CD14-positive monocyte (primary cell): ENCODE measurements at regions not wholly inside any gene's neighbourhood (a gene's known extent, or its start where the extent isn't known, plus 50 kb on each side); places are given as distances from the start of the nearest gene placed in this dataset.
A peak's percentile ranks its signal among the peaks of the same experiment; 100 is the strongest.

Source experiments
- DNase-seq, 3 donors: peaks; one replicate each; pipeline ENCODE4 v3.0.0-alpha.2; 2011 to 2022
- H2AFZ ChIP-seq: 2 replicates; pipeline ENCODE4 v1.6.0; 2012; ENCODE audit warnings: mild to moderate bottlenecking, low read depth, low read length, inconsistent platforms; ENCODE audit not compliant: insufficient read depth, poor library complexity, severe bottlenecking
- H3K27ac ChIP-seq, 2 donors: 1 replicate in 1 of 2; 2 replicates in 1 of 2; pipeline ENCODE4 v1.5.1; 2012 to 2013; ENCODE audit warnings: low read length in 2 of 2, control low read depth in 1 of 2, inconsistent platforms in 1 of 2, low read depth in 1 of 2, mild to moderate bottlenecking in 1 of 2
- H3K27me3 ChIP-seq, 2 donors: one replicate each; pipeline versions ENCODE4 v1.6.0 to v1.6.1; 2011 to 2013; ENCODE audit warnings: low read length in 2 of 2; ENCODE audit not compliant: control insufficient read depth in 2 of 2, insufficient read depth in 2 of 2
- H3K36me3 ChIP-seq, 2 donors: replicated peaks in 1 of 2; 1 replicate in 1 of 2; 2 replicates in 1 of 2; pipeline versions ENCODE4 v1.5.1 to v1.6.1; 2012 to 2013; ENCODE audit warnings: low read length in 2 of 2, control low read depth in 1 of 2, inconsistent platforms in 1 of 2, mild to moderate bottlenecking in 1 of 2; ENCODE audit not compliant: insufficient read depth in 2 of 2, control insufficient read depth in 1 of 2
- H3K4me1 ChIP-seq, 2 donors: 1 replicate in 1 of 2; 2 replicates in 1 of 2; pipeline versions ENCODE4 v1.5.1 to v1.6.1; 2012 to 2013; ENCODE audit warnings: low read length in 2 of 2, control low read depth in 1 of 2, inconsistent platforms in 1 of 2, mild to moderate bottlenecking in 1 of 2, moderate library complexity in 1 of 2; ENCODE audit not compliant: insufficient read depth in 2 of 2, control insufficient read depth in 1 of 2
- H3K4me2 ChIP-seq: replicated peaks from 2 replicates; pipeline ENCODE3; 2012; ENCODE audit warnings: low read length, moderate library complexity, mild to moderate bottlenecking; ENCODE audit not compliant: poor library complexity, severe bottlenecking; ENCODE audit errors: extremely low read depth
- H3K4me3 ChIP-seq, 3 experiments: fragments of 200-600 bp in 1 of 3; sonication (generic) in 1 of 3; replicated peaks in 1 of 3; 1 replicate in 2 of 3; 2 replicates in 1 of 3; pipeline ENCODE4 v1.5.1; 2011 to 2013; ENCODE audit warnings: low read length in 3 of 3, mild to moderate bottlenecking in 3 of 3, control low read depth in 2 of 3, low read depth in 2 of 3, inconsistent platforms in 1 of 3, moderate library complexity in 1 of 3
- H3K79me2 ChIP-seq: 2 replicates; pipeline ENCODE4 v1.6.0; 2012; ENCODE audit warnings: mild to moderate bottlenecking, control low read depth, inconsistent platforms, low read length, moderate library complexity; ENCODE audit not compliant: insufficient read depth
- H3K9ac ChIP-seq: 2 replicates; pipeline ENCODE4 v1.6.0; 2017; ENCODE audit warnings: low read length, mild to moderate bottlenecking; ENCODE audit not compliant: insufficient read depth, poor library complexity, severe bottlenecking
- H3K9me3 ChIP-seq, 2 donors: replicated peaks in 1 of 2; 1 replicate in 1 of 2; 2 replicates in 1 of 2; pipeline versions ENCODE4 v1.5.1 to v1.6.1; 2012 to 2013; ENCODE audit warnings: low read length in 2 of 2, control low read depth in 1 of 2; ENCODE audit not compliant: control insufficient read depth in 1 of 2, insufficient read depth in 1 of 2
- H4K20me1 ChIP-seq: 2 replicates; pipeline ENCODE4 v1.6.0; 2012; ENCODE audit warnings: mild to moderate bottlenecking, low read length, control low read depth, moderate library complexity; ENCODE audit not compliant: insufficient read depth
- H3K27ac Mint-ChIP-seq, 7 donors: one replicate each; pipeline ENCODE4 v1.8.0; 2020; ENCODE audit warnings: mild to moderate bottlenecking in 7 of 7, mixed read lengths in 7 of 7, moderate library complexity in 6 of 7, inconsistent platforms in 2 of 7
- H3K27me3 Mint-ChIP-seq, 3 donors: one replicate each; pipeline ENCODE4 v1.8.0; 2021 to 2022; ENCODE audit warnings: low read depth in 3 of 3, mild to moderate bottlenecking in 3 of 3, mixed read lengths in 3 of 3, moderate library complexity in 3 of 3, inconsistent platforms in 1 of 3
- H3K36me3 Mint-ChIP-seq, 2 donors: one replicate each; pipeline ENCODE4 v1.8.0; 2020; ENCODE audit warnings: mixed read lengths in 2 of 2, inconsistent platforms in 1 of 2, mild to moderate bottlenecking in 1 of 2
- H3K4me1 Mint-ChIP-seq: one replicate; pipeline ENCODE4 v1.8.0; 2020; ENCODE audit warnings: mild to moderate bottlenecking, mixed read lengths
- H3K4me3 Mint-ChIP-seq, 2 donors: one replicate each; pipeline ENCODE4 v1.8.0; 2020; ENCODE audit warnings: mild to moderate bottlenecking in 2 of 2, mixed read lengths in 2 of 2, moderate library complexity in 1 of 2
- H3K9me3 Mint-ChIP-seq, 7 donors: one replicate each; pipeline ENCODE4 v1.8.0; 2020 to 2022; ENCODE audit warnings: mixed read lengths in 7 of 7, mild to moderate bottlenecking in 6 of 7, moderate library complexity in 6 of 7, inconsistent platforms in 2 of 7
- CTCF ChIP-seq: fragments of 200-600 bp; IDR thresholded peaks from one replicate; pipeline ENCODE4 v1.8.0; 2022; ENCODE audit warnings: antibody characterized with exemption, mild to moderate bottlenecking
- WGBS: methylation state at CpG from one replicate; pipeline ENCODE4 v1.1.5; 2013; ENCODE audit warnings: missing lambda C conversion rate; ENCODE audit not compliant: insufficient coverage; 5-methylcytosine and 5-hydroxymethylcytosine counted together
- intact Hi-C, 2 donors: fragments of 100-400 bp; cut with micrococcal nuclease; formaldehyde crosslinking; loops; one replicate each; pipeline versions ENCODE4 v1.15.0 to v1.15.1; 2023

- Mint-ChIP-seq H3K9me3 (peaks cover 0 to 2% (median 0%) of the 10 kb centered on the region in 7 donors), H3K4me1 (peaks cover 40% of the 10 kb centered on the region), H3K27ac (no peak overlapping the region), H3K27me3 (peaks cover 0 to 3% (median 2%) of the 10 kb centered on the region in 3 donors), H3K36me3 (no peaks in the 10 kb centered on the region), H3K4me3 (no peak overlapping the region)
- Histone ChIP-seq H3K4me2 (no peak overlapping the region), H4K20me1 (no peaks in the 10 kb centered on the region), H3K9ac (no peak overlapping the region), H3K36me3 (no peaks in the 10 kb centered on the region), H3K27me3 (no peaks in the 10 kb centered on the region), H3K79me2 (no peaks in the 10 kb centered on the region), H2AFZ (peak overlapping the region; percentile 8), H3K9me3 (no peaks in the 10 kb centered on the region), H3K4me1 (peaks cover 34 to 49% of the 10 kb centered on the region in 2 donors), H3K27ac (no peak overlapping the region), H3K4me3 (no peak overlapping the region)
- WGBS, result 69% methylated on average over 4 of the region's 5 CpGs
- no peak for DNase-seq
- intact Hi-C loops, result no loop called here
- TF ChIP-seq CTCF, result no peak
Observed at GRCh38 chr6:40807484-40807883, 220.3 kb upstream of the LRFN2 start.

- Histone ChIP-seq H3K4me3 (no peak overlapping the region), H3K27ac (no peak overlapping the region), H3K9me3 (no peaks in the 10 kb centered on the region), H2AFZ (no peak overlapping the region), H3K27me3 (no peaks in the 10 kb centered on the region), H3K79me2 (no peaks in the 10 kb centered on the region), H3K9ac (no peak overlapping the region), H3K4me2 (no peak overlapping the region), H3K36me3 (no peaks in the 10 kb centered on the region), H3K4me1 (peaks cover 45 to 60% of the 10 kb centered on the region in 2 donors), H4K20me1 (no peaks in the 10 kb centered on the region)
- Mint-ChIP-seq H3K9me3 (peaks cover 0 to 3% (median 0%) of the 10 kb centered on the region in 7 donors), H3K36me3 (no peaks in the 10 kb centered on the region), H3K27ac (no peak overlapping the region), H3K27me3 (peaks cover 0 to 3% (median 2%) of the 10 kb centered on the region in 3 donors), H3K4me1 (peaks cover 52% of the 10 kb centered on the region), H3K4me3 (no peak overlapping the region)
- TF ChIP-seq CTCF, result no peak
- 79% methylated on average over 4 of the region's 7 CpGs for WGBS
- no peak for DNase-seq
- intact Hi-C loops, result no loop called here
Observed at GRCh38 chr6:40806256-40806864, 219.2 kb upstream of the LRFN2 start.
